ENCODE measurements at regions not wholly inside any gene's neighbourhood (a gene's known extent, or its start where the extent isn't known, plus 50 kb on each side); places are given as distances from the start of the nearest gene placed in this dataset.

DNA sequence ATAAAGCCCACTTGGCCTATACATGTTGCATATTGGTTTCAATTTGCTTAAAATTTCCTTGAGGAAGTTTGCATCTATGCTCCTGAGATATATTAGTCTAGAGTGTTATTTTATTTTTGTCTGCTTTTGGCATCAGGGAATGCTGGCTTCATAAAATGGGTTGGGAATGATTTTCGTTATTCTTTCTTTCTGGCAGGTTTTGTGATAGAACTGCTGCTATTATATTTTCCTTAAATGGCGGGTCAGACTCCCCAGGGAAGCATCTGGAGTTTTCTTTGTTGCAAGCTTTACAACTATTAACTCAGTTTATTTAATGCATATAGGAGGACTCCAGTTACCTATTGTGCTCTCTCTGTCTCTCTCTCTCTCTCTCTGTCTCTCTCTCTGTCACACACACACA, 82.0 kb upstream of the WDR17 start:
- no peak overlapping the region for H3K4me3 Mint-ChIP-seq (ENCODE audit: unreplicated experiment)
- H3K4me2 ChIP-seq (ENCODE audit: low read length), result no peak overlapping the region
- DNase-seq (ENCODE audit: low read depth) (no peak), FAIRE-seq (no peak)
- H3K4me3 ChIP-seq (ENCODE audit: insufficient read depth, low read depth, low read length), result no peak overlapping the region
- no peak overlapping the region for H2AFZ ChIP-seq (ENCODE audit: low read depth, low read length)
- no peak overlapping the region for H3K9ac ChIP-seq (ENCODE audit: low read length)
- no peak for TF ChIP-seq EZH2 (IDR thresholded peaks at IDR 0.05; ENCODE audit: insufficient read depth, low read length)
- TF ChIP-seq, protein P1, sequence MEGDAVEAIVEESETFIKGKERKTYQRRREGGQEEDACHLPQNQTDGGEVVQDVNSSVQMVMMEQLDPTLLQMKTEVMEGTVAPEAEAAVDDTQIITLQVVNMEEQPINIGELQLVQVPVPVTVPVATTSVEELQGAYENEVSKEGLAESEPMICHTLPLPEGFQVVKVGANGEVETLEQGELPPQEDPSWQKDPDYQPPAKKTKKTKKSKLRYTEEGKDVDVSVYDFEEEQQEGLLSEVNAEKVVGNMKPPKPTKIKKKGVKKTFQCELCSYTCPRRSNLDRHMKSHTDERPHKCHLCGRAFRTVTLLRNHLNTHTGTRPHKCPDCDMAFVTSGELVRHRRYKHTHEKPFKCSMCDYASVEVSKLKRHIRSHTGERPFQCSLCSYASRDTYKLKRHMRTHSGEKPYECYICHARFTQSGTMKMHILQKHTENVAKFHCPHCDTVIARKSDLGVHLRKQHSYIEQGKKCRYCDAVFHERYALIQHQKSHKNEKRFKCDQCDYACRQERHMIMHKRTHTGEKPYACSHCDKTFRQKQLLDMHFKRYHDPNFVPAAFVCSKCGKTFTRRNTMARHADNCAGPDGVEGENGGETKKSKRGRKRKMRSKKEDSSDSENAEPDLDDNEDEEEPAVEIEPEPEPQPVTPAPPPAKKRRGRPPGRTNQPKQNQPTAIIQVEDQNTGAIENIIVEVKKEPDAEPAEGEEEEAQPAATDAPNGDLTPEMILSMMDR (IDR thresholded peaks at IDR 0.05; ENCODE audit: insufficient read depth, low read depth, low read length), result no peak
- H3K4me1 Mint-ChIP-seq (ENCODE audit: low read depth, unreplicated experiment), result no peaks in the 10 kb centered on the region
- H3K27me3 Mint-ChIP-seq (ENCODE audit: low read depth, unreplicated experiment), result no peaks in the 10 kb centered on the region
- H3K4me1 ChIP-seq (ENCODE audit: insufficient read depth, low read length), result no peaks in the 10 kb centered on the region
- H3K9me3 ChIP-seq (ENCODE audit: insufficient read depth, low read depth, low read length), result no peaks in the 10 kb centered on the region
- no peaks in the 10 kb centered on the region for H3K36me3 ChIP-seq (ENCODE audit: insufficient read depth, low read length)
- H4K20me1 ChIP-seq (ENCODE audit: insufficient read depth, low read length), result no peaks in the 10 kb centered on the region
- no peaks in the 10 kb centered on the region for H3K27me3 ChIP-seq (ENCODE audit: insufficient read depth, low read length)
- no peak overlapping the region for H3K27ac Mint-ChIP-seq (ENCODE audit: unreplicated experiment)
- no peak overlapping the region for H3K27ac ChIP-seq (ENCODE audit: low read depth, low read length)
- H3K79me2 ChIP-seq (ENCODE audit: insufficient read depth, low read length), result no peaks in the 10 kb centered on the region
- no peaks in the 10 kb centered on the region for H3K9me3 Mint-ChIP-seq (ENCODE audit: unreplicated experiment)
- H3K36me3 Mint-ChIP-seq (ENCODE audit: low read depth, unreplicated experiment), result no peaks in the 10 kb centered on the region

DNA sequence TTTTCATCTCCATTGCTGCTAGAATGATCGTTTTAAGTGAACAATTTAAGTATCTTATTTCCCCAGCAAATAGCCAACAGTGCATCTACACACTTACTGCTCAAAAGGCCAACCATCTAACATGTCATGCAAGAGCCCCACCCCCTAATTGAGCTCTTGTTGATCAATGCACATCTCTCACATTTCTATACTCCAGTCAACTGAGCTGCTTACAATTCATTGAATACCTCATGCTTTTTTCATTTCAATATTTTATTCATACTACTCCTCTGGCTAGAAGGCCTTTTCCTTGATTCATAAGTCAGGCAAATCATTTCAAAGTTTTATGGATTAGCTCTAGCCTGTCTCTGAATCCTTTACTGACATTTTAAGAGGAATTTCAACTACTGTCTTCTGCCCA, 79.0 kb upstream of the WDR17 start:
- H3K4me3 Mint-ChIP-seq (ENCODE audit: unreplicated experiment), result no peak overlapping the region
- no peaks in the 10 kb centered on the region for H3K27me3 Mint-ChIP-seq (ENCODE audit: low read depth, unreplicated experiment)
- H4K20me1 ChIP-seq (ENCODE audit: insufficient read depth, low read length), result no peaks in the 10 kb centered on the region
- H3K27me3 ChIP-seq (ENCODE audit: insufficient read depth, low read length), result no peaks in the 10 kb centered on the region
- H3K27ac Mint-ChIP-seq (ENCODE audit: unreplicated experiment), result no peak overlapping the region
- H3K4me1 Mint-ChIP-seq (ENCODE audit: low read depth, unreplicated experiment), result no peaks in the 10 kb centered on the region
- no peak for FAIRE-seq
- H2AFZ ChIP-seq (ENCODE audit: low read depth, low read length), result no peak overlapping the region
- H3K9me3 Mint-ChIP-seq (ENCODE audit: unreplicated experiment), result peaks cover 2% of the 10 kb centered on the region
- H3K4me1 ChIP-seq (ENCODE audit: insufficient read depth, low read length), result no peaks in the 10 kb centered on the region
- no peak for DNase-seq (ENCODE audit: low read depth)
- no peaks in the 10 kb centered on the region for H3K79me2 ChIP-seq (ENCODE audit: insufficient read depth, low read length)
- H3K27ac ChIP-seq (ENCODE audit: low read depth, low read length), result no peak overlapping the region
- TF ChIP-seq EZH2 (IDR thresholded peaks at IDR 0.05; ENCODE audit: insufficient read depth, low read length), result no peak
- TF ChIP-seq, protein P1 (IDR thresholded peaks at IDR 0.05; ENCODE audit: insufficient read depth, low read depth, low read length), result no peak
- no peak overlapping the region for H3K9ac ChIP-seq (ENCODE audit: low read length)
- H3K4me3 ChIP-seq (ENCODE audit: insufficient read depth, low read depth, low read length), result no peak overlapping the region
- H3K36me3 ChIP-seq (ENCODE audit: insufficient read depth, low read length), result no peaks in the 10 kb centered on the region
- H3K36me3 Mint-ChIP-seq (ENCODE audit: low read depth, unreplicated experiment), result no peaks in the 10 kb centered on the region
- no peaks in the 10 kb centered on the region for H3K9me3 ChIP-seq (ENCODE audit: insufficient read depth, low read depth, low read length)
- no peak overlapping the region for H3K4me2 ChIP-seq (ENCODE audit: low read length)

DNA sequence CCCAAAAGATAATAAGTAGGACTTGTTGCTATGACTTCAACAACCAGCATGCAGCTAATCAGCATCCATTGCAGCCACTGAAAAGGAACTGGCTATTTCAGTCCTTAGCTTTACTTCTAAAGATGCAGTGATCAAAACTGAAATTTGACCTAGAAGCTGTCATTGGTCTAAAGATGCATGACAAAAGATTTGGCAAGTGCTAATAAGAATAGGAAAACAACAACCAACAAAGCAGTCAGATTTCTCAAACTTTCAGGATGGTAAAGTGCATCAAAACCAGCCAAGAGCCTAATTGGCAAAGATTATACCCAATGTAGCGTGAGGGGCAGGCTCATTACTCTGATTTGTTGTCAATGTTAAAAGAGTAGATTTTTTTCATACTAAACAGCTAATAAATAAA, 77.1 kb upstream of the WDR17 start:
- no peak overlapping the region for H3K4me3 Mint-ChIP-seq (ENCODE audit: unreplicated experiment)
- H3K27ac Mint-ChIP-seq (ENCODE audit: unreplicated experiment), result no peak overlapping the region
- Histone ChIP-seq H3K27ac (ENCODE audit: low read depth, low read length) (no peak overlapping the region), H3K4me1 (ENCODE audit: insufficient read depth, low read length) (no peaks in the 10 kb centered on the region), H3K9ac (ENCODE audit: low read length) (no peak overlapping the region), H3K79me2 (ENCODE audit: insufficient read depth, low read length) (no peaks in the 10 kb centered on the region), H4K20me1 (ENCODE audit: insufficient read depth, low read length) (no peaks in the 10 kb centered on the region), H3K9me3 (ENCODE audit: insufficient read depth, low read depth, low read length) (no peaks in the 10 kb centered on the region), H3K27me3 (ENCODE audit: insufficient read depth, low read length) (no peaks in the 10 kb centered on the region), H3K4me2 (ENCODE audit: low read length) (no peak overlapping the region), H3K36me3 (ENCODE audit: insufficient read depth, low read length) (no peaks in the 10 kb centered on the region), H2AFZ (ENCODE audit: low read depth, low read length) (no peak overlapping the region), H3K4me3 (ENCODE audit: insufficient read depth, low read depth, low read length) (no peak overlapping the region)
- no peaks in the 10 kb centered on the region for H3K4me1 Mint-ChIP-seq (ENCODE audit: low read depth, unreplicated experiment)
- FAIRE-seq, result no peak
- TF ChIP-seq EZH2 (IDR thresholded peaks at IDR 0.05; ENCODE audit: insufficient read depth, low read length), result no peak
- TF ChIP-seq, protein P1 (IDR thresholded peaks at IDR 0.05; ENCODE audit: insufficient read depth, low read depth, low read length), result no peak
- H3K9me3 Mint-ChIP-seq (ENCODE audit: unreplicated experiment), result peaks cover 2% of the 10 kb centered on the region
- no peaks in the 10 kb centered on the region for H3K36me3 Mint-ChIP-seq (ENCODE audit: low read depth, unreplicated experiment)
- no peak for DNase-seq (ENCODE audit: low read depth)
- no peaks in the 10 kb centered on the region for H3K27me3 Mint-ChIP-seq (ENCODE audit: low read depth, unreplicated experiment)
